Prostate gland (tissue), 2 donors: ENCODE measurements at regions not wholly inside any gene's neighbourhood (a gene's known extent, or its start where the extent isn't known, plus 50 kb on each side); places are given as distances from the start of the nearest gene placed in this dataset.

Source experiments
- CTCF ChIP-seq, 4 experiments: fragments of 200-600 bp in 2 of 4; fragments of 450-650 bp in 2 of 4; sonication (generic) in 2 of 4; IDR thresholded peaks; 1 replicate in 3 of 4; 2 replicates in 1 of 4; pipeline ENCODE4 v1.5.1; 2016 to 2019; ENCODE audit warnings: antibody characterized with exemption in 4 of 4, mild to moderate bottlenecking in 2 of 4, moderate library complexity in 2 of 4
- POLR2A ChIP-seq: fragments of 450-650 bp; IDR thresholded peaks from one replicate; pipeline ENCODE4 v1.6.1; 2016; ENCODE audit warnings: antibody characterized with exemption, mild to moderate bottlenecking
- POLR2AphosphoS5 ChIP-seq: sonication (generic); formaldehyde crosslinking; IDR thresholded peaks from one replicate; pipeline ENCODE4 v1.6.1; 2017; ENCODE audit warnings: antibody characterized with exemption

GRCh38 chr5:138629392-138629791, 54.2 kb upstream of the HSPA9 start:
- TF ChIP-seq CTCF (IDR thresholded peaks at IDR 0.05) (no peak), POLR2AphosphoS5 (no peak), POLR2A (no peak)
